HG03520 (cell line): ENCODE measurements at regions not wholly inside any gene's neighbourhood (a gene's known extent, or its start where the extent isn't known, plus 50 kb on each side); places are given as distances from the start of the nearest gene placed in this dataset.
"Not testable (repeated sequence)": the region's sequence is repeated elsewhere in the genome, so short reads cannot be mapped to it uniquely, and the experiment has no call there.

Source experiments
- ATAC-seq: cut with Tn5 transposase; IDR thresholded peaks from one replicate; pipeline ENCODE4 v1.9.1; 2021; ENCODE audit warnings: mild to moderate bottlenecking, moderate library complexity; ENCODE audit not compliant: unreplicated experiment

DNA sequence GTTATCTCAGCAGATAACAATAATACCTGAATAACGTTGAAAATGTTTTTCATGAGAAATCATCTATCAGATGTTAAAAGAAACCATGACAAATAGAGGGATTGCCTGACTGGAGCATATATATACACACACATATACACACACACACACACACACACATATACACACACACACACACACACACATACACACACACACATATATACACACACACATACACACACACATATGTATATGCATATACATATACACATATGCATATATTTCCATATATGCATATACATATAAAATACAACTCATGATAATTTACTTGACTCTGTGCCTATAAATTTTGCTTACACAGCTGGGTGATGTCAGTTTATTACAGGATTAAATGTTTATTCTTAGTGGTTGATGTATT is 847.3 kb upstream of the ADAMTS5 start:
- ATAC-seq = no peak

DNA sequence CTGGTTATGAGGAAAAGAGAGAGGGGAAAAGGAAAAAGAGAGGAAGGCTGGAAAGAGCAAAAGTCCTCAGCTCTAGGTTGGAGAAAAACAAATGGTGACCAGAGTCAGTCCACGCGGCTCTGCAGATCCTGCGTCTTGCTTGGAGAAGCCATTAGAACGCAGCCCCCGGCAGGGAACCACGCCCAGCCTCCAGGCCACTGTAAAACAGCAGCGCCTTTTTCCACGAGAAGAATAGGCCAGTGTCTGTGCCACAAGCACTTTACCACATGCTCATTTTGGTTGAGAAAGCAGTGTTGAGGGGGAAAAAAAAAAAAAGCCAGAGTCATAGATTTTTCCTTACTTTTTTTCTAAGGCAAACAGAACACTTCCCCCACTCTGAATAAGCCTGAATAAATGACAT is 846.9 kb upstream of the ADAMTS5 start:
- ATAC-seq = no peak

DNA sequence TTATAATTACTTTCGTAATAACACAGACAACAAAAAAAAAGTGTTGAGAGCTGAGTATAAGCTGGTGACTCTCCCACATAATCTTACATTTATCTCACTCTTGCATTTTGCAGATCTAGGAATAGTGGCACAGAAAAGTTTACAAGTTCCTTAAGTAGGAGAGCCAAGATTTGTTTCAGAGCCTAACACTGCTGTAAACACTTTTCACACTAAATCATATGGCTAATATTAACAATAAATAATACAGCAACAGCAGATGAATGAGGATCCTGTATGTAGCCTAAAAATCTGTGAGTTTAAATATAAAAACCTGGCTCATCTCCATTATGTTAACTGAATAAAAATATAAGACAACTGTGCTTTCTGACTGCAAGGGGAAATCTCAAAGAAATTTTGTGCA is 846.5 kb upstream of the ADAMTS5 start:
- ATAC-seq = no peak

DNA sequence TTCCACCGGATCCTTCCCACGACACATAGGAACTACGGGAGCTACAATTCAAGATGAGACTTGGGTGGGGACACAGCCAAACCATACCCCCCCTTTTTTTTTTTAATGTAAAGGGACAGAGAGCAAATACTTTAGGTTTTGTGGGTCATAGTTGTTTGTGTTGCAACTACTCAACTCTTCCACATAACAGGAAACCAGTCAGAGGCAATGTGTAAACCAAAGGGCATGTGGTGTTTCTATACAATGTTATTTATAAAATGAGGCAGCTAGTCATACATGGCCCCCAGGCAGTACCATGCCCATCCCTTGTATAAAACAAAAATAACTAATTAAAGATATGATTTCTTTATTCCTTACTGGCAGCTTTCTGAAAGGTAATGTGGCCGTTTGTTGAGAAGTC is 845.4 kb upstream of the ADAMTS5 start:
- no peak for ATAC-seq

DNA sequence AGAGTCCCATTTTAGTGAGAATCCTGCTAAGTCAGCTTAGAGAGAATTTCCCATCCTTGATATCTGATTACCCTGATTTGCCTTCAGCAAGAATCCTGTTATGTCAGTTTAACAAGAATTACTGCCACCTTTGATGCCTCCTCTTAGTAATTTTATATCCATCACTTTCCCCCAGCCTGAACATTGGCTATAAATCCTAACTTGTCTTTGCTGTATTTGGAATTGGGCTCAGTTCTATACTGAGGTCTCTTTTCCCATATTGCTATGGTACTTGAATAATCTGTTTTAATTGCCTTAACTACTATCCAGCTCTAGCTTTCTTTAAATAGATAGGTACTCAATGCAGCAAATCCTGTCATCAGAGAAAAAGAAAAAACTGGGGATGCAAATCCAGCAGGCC is 842.0 kb upstream of the ADAMTS5 start:
- no peak for ATAC-seq

DNA sequence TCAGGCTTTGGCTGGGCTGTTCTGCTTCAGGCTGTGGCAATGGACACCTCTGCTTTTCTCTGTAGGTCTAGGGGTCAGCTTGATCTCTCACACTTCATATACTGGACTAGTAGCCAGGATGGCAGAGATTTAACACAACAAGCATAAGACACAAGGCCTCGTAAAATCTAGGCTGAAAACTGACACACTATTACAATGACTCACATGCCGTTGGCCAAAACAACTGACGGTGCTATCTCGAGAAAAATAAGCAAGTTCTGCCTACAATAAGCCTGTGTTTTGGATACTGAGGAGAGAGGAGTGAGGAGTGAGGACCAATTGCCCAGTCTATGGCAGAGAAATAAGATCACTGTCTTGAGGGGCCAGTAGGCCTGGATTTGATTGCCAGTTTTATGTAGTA is 840.7 kb upstream of the ADAMTS5 start:
- ATAC-seq = no peak

DNA sequence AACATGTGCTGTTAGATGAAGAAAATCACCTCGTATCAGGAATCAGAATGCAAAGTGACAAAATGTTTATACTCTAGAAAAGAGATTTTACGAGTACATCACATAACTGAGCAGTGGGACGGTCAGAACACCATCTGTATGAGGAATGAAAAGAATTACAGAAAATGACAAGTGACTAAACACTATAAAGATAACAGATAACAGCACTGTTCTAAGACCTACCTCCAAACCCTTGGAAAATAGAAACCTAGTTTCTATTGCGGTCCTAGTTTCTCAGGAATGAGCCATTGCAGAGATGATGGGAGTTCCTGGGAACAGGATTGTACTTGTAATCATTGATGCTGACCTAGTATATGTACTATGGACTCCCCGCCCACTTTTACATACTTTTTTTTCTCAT is 839.4 kb upstream of the ADAMTS5 start:
- no peak for ATAC-seq

DNA sequence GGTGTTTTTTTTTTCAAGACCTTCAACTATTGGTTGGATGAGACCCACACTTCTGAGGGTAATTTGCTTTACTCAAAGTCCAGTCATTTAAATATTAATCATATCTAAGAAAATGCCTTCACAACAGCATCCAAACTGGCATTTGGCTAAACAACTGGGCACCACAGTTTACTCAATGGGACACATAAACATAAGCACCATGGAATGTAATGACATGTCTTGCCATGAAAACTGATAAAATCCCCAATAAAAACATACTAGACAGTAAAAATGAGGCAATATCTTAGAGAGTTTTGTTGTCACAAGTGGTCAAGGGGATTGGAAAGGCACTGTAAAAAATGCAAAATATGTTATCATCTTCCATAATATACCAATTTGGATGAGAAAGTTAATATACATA is 838.8 kb upstream of the ADAMTS5 start:
- no peak for ATAC-seq

DNA sequence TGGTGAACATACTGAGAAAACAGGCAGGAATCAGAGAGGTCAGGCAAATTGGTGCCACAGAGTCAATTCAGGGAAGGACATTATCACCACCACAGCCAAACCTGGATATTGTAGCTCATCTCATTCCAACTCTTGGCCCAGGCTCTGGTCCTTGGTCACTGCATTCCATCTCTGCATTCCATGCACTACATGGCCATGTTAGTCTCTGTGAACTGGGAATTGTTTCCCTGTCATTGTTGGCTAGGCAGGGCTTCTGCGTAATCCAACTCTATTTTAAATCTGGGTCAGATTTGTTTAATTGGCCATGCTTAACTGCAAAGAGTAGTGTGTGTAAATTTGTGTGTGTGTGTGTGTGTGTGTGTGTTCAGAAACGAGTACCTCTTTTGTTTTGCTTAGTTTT is 837.6 kb upstream of the ADAMTS5 start:
- ATAC-seq = no peak

DNA sequence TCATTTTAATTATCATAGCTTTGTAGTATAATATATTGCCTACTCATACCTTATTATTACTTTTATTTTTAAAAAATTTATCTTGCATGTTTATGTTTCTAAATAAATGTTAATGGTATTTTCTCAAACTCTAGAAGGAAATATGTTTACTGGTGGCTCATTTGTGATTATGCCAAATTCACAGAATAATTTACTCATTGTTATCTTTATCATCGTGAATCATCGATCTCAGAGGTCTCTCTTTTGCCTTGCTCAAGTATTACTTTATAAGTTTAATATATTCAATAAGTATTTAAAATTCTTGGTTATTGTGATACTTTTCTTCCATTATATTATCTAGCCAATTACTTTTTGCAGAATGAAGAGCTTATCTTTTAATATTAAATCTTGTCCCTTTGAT is 836.7 kb upstream of the ADAMTS5 start:
- ATAC-seq = no peak

DNA sequence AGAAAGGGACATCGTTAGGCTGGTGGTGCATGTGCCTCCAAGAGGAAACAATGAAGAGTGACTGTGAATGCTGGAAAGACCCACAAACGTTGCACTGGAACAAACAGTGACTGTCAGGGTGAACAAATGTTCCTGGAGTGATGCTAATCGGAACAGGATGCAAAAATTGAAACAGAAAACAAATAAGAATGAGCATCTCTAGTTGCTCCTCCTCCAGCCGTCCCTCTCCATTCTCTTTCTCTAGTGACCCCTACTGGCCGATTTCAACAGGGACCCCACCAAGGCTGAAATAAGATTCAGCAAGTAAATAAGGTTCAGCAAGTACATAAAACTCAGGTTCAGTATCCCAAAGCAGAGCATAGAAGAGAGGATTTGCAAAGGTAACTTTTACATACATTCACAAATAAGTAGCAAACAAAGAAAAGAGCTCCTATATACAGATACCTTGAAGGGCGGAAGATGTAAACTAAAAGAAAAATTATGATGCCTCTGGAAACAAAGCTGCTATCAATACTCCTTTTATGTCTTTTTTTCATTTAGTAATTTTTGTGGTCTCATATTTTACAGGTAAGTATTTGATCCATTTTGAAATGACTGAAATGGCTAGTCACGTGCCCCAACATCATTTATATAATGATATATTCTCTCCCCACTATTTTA is 836.1 kb upstream of the ADAMTS5 start:
- ATAC-seq = no peak

DNA sequence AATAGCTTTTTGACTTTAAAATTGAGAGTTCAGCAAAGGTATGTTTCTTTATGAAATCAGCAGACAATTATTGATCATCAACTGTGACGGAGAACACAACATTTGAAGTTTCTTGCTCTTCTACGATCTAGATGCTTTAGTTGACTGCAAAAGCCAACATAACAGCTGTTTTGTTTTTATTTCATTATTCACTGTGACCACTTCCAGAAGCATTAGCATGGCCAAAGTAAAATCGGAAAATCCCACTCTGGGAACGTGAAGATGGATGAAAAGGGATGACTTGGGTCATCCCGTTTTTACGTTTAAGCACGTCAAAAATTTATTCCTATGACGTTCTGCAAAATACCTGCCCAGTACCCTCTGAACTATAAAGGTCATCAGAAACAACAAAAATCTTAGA is 833.0 kb upstream of the ADAMTS5 start:
- ATAC-seq = no peak

DNA sequence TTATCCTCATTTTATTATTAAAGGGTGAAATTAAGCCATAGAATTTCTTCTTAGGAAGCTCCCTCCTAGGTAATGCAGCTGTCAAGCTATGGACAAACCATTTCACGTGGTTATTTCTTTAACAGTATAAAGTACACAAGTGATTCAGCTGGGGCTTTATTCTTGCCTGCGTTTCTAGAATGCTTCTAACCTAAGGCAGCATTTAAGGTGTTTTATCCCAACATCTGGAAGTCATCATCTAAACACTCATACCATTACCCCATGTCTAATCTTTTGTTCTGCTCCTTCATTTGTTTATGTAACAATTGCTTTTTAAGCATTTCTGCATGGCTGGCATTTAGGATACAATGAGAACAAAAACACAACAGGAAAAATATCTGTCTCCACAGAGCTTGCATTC is 829.2 kb upstream of the ADAMTS5 start:
- ATAC-seq = no peak

DNA sequence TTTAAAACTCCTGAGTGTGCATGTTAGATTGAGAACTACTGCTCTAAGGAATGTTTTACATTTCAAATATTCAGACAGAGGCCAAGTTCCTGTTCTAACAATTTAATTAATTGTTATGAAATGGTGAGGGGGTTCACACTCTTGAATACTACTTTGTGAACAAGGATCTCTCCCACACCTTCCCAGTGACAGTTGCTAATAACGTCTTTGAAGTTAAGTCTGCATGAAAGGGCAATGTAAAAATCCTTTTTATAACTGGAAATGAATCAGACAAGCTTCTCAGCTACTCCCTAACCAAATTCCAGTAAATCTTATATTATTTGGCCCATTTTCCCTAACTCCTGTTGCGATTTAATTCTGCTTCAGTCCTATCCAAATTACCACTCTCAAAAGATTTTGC is 828.5 kb upstream of the ADAMTS5 start:
- no peak for ATAC-seq

DNA sequence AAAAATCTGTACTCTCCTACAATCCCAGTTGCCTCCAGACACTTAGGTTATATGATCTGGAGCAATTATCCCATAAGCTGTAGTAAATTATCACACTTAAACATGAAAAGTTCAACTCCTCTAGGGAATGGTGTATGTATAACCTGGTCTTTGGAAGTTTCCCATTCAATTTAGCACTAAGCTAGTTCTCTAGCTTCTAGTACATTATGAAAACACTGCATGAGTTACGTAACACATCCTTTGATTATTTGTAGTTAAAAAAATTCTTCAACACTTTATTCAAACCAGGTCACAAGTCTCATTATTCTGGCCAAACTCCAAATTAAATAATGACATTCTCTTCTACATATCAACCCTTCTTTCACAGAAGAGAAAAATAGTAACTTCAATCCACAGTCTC is 827.0 kb upstream of the ADAMTS5 start:
- no peak for ATAC-seq

DNA sequence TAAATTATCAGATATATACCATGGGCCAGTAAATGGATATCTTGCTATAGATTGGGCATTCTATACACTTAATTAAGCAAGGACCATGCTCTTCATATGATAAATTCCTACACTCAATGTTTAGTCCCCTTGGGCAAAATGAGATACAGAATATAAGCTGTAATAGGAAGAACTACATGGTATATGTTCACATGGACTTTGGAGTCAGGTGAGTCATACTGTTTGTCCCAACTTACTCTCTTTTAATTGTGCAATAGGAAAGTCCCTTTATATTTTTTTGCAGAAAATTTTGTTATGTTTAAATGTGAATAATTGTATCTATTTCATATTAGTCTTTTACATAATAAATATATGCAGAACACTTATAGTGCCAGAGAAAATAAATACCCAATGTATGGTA is 820.2 kb upstream of the ADAMTS5 start:
- no peak for ATAC-seq

DNA sequence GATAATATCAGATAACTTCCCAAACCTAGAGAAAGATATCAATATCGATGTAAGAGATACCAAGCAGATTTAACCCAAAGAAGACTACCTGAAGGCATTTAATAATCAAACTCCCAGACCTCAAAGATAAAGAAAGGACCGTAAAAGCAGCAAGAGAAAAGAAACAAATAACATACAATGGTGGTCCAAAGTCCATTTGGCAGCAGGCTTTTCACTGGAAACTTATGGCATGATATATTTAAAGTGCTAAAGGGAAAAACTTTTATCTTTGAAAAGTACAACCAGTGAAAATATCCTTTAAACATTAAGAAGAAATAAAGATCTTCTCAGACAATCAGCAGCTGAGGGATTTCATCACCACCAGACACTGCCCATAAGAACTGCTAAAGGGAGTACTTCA is 812.7 kb upstream of the ADAMTS5 start:
- no peak for ATAC-seq

DNA sequence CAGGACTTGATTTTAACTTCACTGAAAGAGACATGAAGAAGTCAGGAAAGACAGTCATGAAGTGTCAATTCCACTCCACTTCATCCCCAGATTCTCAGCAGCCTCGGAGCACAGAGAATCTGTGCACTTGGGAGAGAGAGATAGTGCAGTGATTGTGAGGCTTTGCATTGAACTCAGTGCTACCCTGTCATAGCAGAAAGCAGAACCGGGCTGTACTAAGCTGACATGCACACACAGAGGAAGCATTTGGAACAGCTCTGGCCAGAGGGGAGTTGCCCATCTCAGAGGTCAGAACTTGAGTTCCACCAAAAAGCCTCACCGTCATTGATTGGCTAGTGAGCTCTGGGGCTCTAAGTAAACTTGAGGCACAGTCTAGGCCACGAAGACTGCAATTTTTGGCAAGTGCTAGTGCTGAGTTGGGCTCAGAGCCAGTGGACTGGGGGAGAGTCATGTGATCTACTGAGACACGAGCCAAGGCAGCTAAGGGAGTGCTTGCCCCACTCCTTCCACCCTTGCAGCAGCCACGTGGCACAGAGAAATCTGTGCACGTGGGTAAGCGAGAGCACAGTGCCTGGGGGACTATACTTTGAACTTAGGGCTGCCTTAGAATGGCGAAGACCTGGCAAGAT is 810.2 kb upstream of the ADAMTS5 start:
- ATAC-seq = no peak

DNA sequence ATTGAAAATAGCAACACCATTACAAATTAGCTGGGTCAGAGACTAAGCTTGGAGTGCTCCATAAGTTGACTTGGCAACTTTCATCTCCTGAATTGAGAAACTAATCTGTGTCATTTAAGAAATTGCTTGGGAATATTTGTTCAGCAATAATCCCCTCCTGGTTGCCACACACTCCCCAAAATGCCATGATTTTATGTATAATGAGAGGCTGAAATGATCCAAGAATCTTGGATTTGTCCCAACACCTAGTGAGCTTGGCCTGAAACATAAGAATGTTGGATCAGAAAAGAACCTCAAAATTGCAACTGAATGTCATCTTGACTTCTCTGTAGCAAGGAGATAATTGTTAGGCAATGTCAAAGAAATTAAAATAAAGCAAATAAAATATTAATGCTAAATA is 805.9 kb upstream of the ADAMTS5 start:
- ATAC-seq = no peak

DNA sequence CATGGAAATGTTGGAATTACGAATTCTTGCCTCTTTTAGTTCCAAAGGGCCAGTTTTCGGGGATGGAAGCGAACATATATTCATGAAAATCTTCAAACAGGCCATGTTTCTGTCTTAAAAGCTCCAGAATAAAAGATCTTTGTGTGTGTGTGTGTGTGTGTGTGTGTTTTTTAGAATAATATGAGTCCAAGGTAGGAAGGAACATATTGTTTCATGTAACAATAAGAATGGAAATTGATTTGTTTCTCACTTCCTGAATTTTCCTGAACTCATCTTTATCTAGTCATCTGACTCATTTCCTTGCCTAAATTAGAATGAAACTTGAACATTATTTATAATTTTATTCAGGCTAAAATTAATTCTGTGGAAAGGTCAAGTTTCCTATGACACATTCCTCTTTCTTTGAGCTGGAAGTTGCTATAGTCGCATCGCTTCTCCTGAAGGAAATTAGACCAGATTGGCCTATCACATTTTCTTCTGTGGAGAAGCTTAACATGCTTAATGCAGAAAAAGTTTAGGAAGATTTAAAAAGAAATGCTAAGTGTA is 805.1 kb upstream of the ADAMTS5 start:
- no peak for ATAC-seq

DNA sequence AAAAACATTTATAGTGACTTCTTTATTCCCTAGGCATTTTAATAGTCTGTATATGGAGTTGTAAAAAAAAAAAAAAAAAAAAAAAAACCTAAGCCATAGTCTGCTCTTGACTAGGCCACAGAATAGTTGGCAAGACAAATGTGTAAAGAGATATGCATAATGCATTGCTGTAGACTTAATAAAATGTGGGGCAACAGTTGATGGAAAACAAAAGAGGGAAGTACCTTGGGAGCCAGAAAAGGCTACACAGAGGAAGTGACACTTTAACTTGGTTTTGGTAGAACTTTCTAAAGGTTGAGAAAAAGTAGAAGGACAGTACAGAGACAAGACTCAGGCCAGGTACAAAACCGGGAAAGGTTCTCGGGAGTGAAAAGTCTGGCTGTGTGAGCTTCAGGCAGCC is 802.9 kb upstream of the ADAMTS5 start:
- no peak for ATAC-seq

DNA sequence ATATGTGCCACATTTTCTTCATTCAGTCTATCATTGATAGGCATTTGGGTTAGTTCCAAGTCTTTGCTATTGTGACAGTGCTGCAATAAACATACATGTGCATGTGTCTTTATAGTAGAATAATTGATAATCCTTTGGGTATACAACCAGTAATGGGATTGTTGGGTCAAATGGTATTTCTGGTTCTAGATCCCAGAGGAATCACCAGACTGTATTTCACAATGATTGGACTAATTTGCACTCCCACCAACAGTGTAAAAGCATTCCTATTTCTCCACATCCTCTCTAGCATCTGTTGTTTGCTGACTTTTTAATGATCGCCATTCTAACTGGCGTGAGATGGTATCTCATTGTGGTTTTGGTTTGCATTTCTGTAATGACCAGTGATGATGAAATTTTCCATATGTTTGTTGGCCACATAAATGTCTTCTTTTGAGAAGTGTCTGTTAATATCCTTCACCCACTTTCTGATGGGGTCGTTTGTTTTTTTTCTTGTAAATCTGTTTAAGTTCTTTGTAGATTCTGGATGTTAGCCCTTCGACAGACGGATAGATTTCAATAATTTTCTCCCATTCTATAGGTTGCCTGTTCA is 801.3 kb upstream of the ADAMTS5 start:
- ATAC-seq = not testable (repeated sequence)
